GM12865 (cell line): ENCODE measurements at regions not wholly inside any gene's neighbourhood (a gene's known extent, or its start where the extent isn't known, plus 50 kb on each side); places are given as distances from the start of the nearest gene placed in this dataset.

Source experiments
- DNase-seq: peaks from one replicate; pipeline ENCODE4 v3.0.0; 2010; ENCODE audit warnings: low read depth
- H3K4me3 ChIP-seq: 2 replicates; pipeline ENCODE4 v1.5.1; 2011; ENCODE audit warnings: mild to moderate bottlenecking, low read depth, low read length, control low read depth
- CTCF ChIP-seq: IDR thresholded peaks from 2 replicates; pipeline ENCODE4 v1.5.1; 2011; ENCODE audit warnings: low read length, control low read depth, low read depth, inconsistent platforms; ENCODE audit not compliant: insufficient read depth; ENCODE audit errors: missing control alignments

- no peak for DNase-seq
- TF ChIP-seq CTCF, result no peak
- H3K4me3 ChIP-seq, result no peak overlapping the region
Measured at GRCh38 chr16:64740261-64740660, 381.6 kb downstream of the CDH11 start.

GRCh38 chr16:64738321-64738960 is 383.4 kb downstream of the CDH11 start:
- no peak for TF ChIP-seq CTCF
- no peak for DNase-seq

GRCh38 chr16:64736857-64737256 is 385.0 kb downstream of the CDH11 start:
- DNase-seq, result no peak
- no peak overlapping the region for H3K4me3 ChIP-seq
- TF ChIP-seq CTCF, result no peak

More at GRCh38 chr16:64738321-64738960, 383.4 kb downstream of the CDH11 start:
- no peak overlapping the region for H3K4me3 ChIP-seq

- DNase-seq, result no peak
- H3K4me3 ChIP-seq, result no peak overlapping the region
- no peak for TF ChIP-seq CTCF
Measured at GRCh38 chr16:64731891-64732290, 390.0 kb downstream of the CDH11 start.

- no peak for TF ChIP-seq CTCF
- no peak for DNase-seq
- no peak overlapping the region for H3K4me3 ChIP-seq
Measured at GRCh38 chr16:64730261-64730660, 391.6 kb downstream of the CDH11 start.

- no peak overlapping the region for H3K4me3 ChIP-seq
- no peak for DNase-seq
- no peak for TF ChIP-seq CTCF
Measured at GRCh38 chr16:64724339-64724738, 397.5 kb downstream of the CDH11 start.

GRCh38 chr16:64718486-64718885 is 403.4 kb downstream of the CDH11 start:
- no peak overlapping the region for H3K4me3 ChIP-seq
- DNase-seq, result no peak
- TF ChIP-seq CTCF, result no peak
